ENCODE measurements at regions not wholly inside any gene's neighbourhood (a gene's known extent, or its start where the extent isn't known, plus 50 kb on each side); places are given as distances from the start of the nearest gene placed in this dataset.

GRCh38 chr5:17895288-17896033 is 261.2 kb downstream of the TAF11L14 start:
- TF ChIP-seq SNAI2 (CRISPR knock-in tag; IDR thresholded peaks at IDR 0.05), result no peak
- TF ChIP-seq BACH2 (CRISPR knock-in tag; IDR thresholded peaks at IDR 0.05; ENCODE audit: borderline replicate concordance), result no peak
- TF ChIP-seq ZNF8 (CRISPR knock-in tag; IDR thresholded peaks at IDR 0.05), result no peak
- TF ChIP-seq, protein P1, sequence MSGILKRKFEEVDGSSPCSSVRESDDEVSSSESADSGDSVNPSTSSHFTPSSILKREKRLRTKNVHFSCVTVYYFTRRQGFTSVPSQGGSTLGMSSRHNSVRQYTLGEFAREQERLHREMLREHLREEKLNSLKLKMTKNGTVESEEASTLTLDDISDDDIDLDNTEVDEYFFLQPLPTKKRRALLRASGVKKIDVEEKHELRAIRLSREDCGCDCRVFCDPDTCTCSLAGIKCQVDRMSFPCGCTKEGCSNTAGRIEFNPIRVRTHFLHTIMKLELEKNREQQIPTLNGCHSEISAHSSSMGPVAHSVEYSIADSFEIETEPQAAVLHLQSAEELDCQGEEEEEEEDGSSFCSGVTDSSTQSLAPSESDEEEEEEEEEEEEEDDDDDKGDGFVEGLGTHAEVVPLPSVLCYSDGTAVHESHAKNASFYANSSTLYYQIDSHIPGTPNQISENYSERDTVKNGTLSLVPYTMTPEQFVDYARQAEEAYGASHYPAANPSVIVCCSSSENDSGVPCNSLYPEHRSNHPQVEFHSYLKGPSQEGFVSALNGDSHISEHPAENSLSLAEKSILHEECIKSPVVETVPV (CRISPR knock-in tag; IDR thresholded peaks at IDR 0.05), result no peak
- no peak for TF ChIP-seq ZFP30 (CRISPR knock-in tag; IDR thresholded peaks at IDR 0.05)
- ATAC-seq, result no peak

- no peak for ATAC-seq
- no peak for TF ChIP-seq ISL1 (CRISPR knock-in tag; IDR thresholded peaks at IDR 0.05)
- no peak for TF ChIP-seq ZNF565 (CRISPR knock-in tag; conservative IDR thresholded peaks at IDR 0.05; ENCODE audit: low read depth)
Observed at GRCh38 chr5:17896605-17897004, 262.3 kb downstream of the TAF11L14 start.

DNA sequence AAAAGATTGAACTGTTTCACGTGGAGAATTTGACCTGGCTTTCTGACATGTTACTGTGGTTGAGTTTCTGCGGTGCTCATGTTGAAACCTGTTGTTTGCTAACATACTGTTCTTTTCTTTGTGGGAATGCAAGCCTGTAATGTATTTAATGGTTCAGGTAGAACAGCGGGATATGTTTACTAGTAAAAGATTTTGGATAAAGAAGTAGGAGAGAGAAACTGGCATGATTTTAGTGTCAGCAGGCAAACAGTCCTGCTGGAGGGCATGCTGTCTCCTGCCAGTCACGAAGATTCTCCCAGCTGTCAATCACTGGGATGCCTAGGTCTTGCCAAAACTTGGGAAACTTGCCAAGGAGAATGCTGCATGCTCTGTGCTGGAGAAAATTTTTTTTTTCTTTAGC is 263.5 kb downstream of the TAF11L14 start:
- ATAC-seq, result no peak

DNA sequence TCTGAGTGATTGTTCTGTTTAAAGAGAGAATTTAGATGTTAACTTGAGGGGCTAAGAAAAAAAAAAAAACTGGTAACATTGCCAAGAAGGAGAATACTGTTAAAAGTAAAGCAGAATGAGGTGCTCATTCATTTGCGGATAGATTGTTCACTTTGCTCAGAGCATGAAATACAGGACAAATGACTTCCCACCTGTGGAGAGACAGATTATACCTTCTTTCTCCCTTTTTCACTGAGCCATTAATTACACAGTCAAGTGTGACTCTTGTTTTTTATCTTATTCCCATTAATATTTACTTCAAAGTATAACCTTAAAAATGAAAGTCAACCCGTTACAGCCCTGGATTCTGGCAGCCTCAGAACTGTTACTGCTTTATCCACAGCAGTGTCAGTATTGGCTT is 264.5 kb downstream of the TAF11L14 start:
- no peak for TF ChIP-seq ISL1 (CRISPR knock-in tag; IDR thresholded peaks at IDR 0.05)
- TF ChIP-seq ESRRG (CRISPR knock-in tag; IDR thresholded peaks at IDR 0.05), result no peak
- no peak for TF ChIP-seq ZFP3 (CRISPR knock-in tag; IDR thresholded peaks at IDR 0.05)
- no peak for TF ChIP-seq ZC3H10 (CRISPR knock-in tag; IDR thresholded peaks at IDR 0.05)
- TF ChIP-seq GLIS3 (CRISPR knock-in tag; IDR thresholded peaks at IDR 0.05), result no peak
- ATAC-seq, result no peak

More for the DNA sequence above, 263.5 kb downstream of the TAF11L14 start:
- TF ChIP-seq ZFP30 (CRISPR knock-in tag; IDR thresholded peaks at IDR 0.05), result no peak
- TF ChIP-seq, protein P1 (CRISPR knock-in tag; IDR thresholded peaks at IDR 0.05), result no peak

- no peak for ATAC-seq
- no peak for TF ChIP-seq TCF4 (CRISPR knock-in tag; IDR thresholded peaks at IDR 0.05; ENCODE audit: borderline replicate concordance)
- no peak for TF ChIP-seq RARB (CRISPR knock-in tag; IDR thresholded peaks at IDR 0.05)
- TF ChIP-seq, protein P1 (CRISPR knock-in tag; IDR thresholded peaks at IDR 0.05), result no peak
- TF ChIP-seq PPARA (CRISPR knock-in tag; IDR thresholded peaks at IDR 0.05; ENCODE audit: borderline replicate concordance), result no peak
- no peak for TF ChIP-seq GLIS3 (CRISPR knock-in tag; IDR thresholded peaks at IDR 0.05)
- TF ChIP-seq ARNTL (CRISPR knock-in tag; IDR thresholded peaks at IDR 0.05; ENCODE audit: borderline replicate concordance, low read depth), result no peak
- no peak for TF ChIP-seq POU6F1 (CRISPR knock-in tag; IDR thresholded peaks at IDR 0.05; ENCODE audit: borderline replicate concordance, low read depth)
- TF ChIP-seq, protein P2, sequence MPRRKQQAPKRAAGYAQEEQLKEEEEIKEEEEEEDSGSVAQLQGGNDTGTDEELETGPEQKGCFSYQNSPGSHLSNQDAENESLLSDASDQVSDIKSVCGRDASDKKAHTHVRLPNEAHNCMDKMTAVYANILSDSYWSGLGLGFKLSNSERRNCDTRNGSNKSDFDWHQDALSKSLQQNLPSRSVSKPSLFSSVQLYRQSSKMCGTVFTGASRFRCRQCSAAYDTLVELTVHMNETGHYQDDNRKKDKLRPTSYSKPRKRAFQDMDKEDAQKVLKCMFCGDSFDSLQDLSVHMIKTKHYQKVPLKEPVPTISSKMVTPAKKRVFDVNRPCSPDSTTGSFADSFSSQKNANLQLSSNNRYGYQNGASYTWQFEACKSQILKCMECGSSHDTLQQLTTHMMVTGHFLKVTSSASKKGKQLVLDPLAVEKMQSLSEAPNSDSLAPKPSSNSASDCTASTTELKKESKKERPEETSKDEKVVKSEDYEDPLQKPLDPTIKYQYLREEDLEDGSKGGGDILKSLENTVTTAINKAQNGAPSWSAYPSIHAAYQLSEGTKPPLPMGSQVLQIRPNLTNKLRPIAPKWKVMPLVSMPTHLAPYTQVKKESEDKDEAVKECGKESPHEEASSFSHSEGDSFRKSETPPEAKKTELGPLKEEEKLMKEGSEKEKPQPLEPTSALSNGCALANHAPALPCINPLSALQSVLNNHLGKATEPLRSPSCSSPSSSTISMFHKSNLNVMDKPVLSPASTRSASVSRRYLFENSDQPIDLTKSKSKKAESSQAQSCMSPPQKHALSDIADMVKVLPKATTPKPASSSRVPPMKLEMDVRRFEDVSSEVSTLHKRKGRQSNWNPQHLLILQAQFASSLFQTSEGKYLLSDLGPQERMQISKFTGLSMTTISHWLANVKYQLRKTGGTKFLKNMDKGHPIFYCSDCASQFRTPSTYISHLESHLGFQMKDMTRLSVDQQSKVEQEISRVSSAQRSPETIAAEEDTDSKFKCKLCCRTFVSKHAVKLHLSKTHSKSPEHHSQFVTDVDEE (CRISPR knock-in tag; IDR thresholded peaks at IDR 0.05), result no peak
- no peak for TF ChIP-seq ZC3H10 (CRISPR knock-in tag; IDR thresholded peaks at IDR 0.05)
- TF ChIP-seq ZFP3 (CRISPR knock-in tag; IDR thresholded peaks at IDR 0.05), result no peak
- no peak for TF ChIP-seq ZNF8 (CRISPR knock-in tag; IDR thresholded peaks at IDR 0.05)
Observed at GRCh38 chr5:17907094-17907493, 272.8 kb downstream of the TAF11L14 start.
